Chondrocyte (in vitro differentiated cells): ENCODE measurements at regions not wholly inside any gene's neighbourhood (a gene's known extent, or its start where the extent isn't known, plus 50 kb on each side); places are given as distances from the start of the nearest gene placed in this dataset.
A peak's percentile ranks its signal among the peaks of the same experiment; 100 is the strongest.

Experiments used
- DNase-seq: peaks from one replicate; pipeline ENCODE4 v3.0.0; 2021; ENCODE audit warnings: mixed read lengths, low spot score
- H3K27ac Mint-ChIP-seq: one replicate; pipeline ENCODE4 v1.8.0; 2021; ENCODE audit warnings: mild to moderate bottlenecking, moderate library complexity, mixed read lengths; ENCODE audit not compliant: unreplicated experiment
- H3K27me3 Mint-ChIP-seq: 2 replicates; pipeline ENCODE4 v1.8.0; 2021; ENCODE audit warnings: low read depth, mixed read lengths
- H3K36me3 Mint-ChIP-seq: 2 replicates; pipeline ENCODE4 v1.8.0; 2021; ENCODE audit warnings: low read depth, mixed read lengths
- H3K4me1 Mint-ChIP-seq: 2 replicates; pipeline ENCODE4 v1.8.0; 2021; ENCODE audit warnings: low read depth, mild to moderate bottlenecking, mixed read lengths
- H3K4me3 Mint-ChIP-seq: one replicate; pipeline ENCODE4 v1.8.0; 2021; ENCODE audit warnings: mild to moderate bottlenecking, moderate library complexity, mixed read lengths; ENCODE audit not compliant: unreplicated experiment
- H3K9me3 Mint-ChIP-seq: 2 replicates; pipeline ENCODE4 v1.8.0; 2021; ENCODE audit warnings: low read depth, mixed read lengths
- CTCF ChIP-seq: fragments of 200-600 bp; sonication (generic); IDR thresholded peaks from 2 replicates; pipeline ENCODE4 v1.5.0; 2021; ENCODE audit warnings: antibody characterized with exemption, mild to moderate bottlenecking, moderate library complexity

- H3K27me3 Mint-ChIP-seq: no peaks in the 10 kb centered on the region
- no peak for TF ChIP-seq CTCF
- DNase-seq: no peak
- peaks cover 3% of the 10 kb centered on the region for H3K9me3 Mint-ChIP-seq
- no peaks in the 10 kb centered on the region for H3K36me3 Mint-ChIP-seq
- H3K4me3 Mint-ChIP-seq: no peak overlapping the region
- H3K4me1 Mint-ChIP-seq: peaks cover 12% of the 10 kb centered on the region
- H3K27ac Mint-ChIP-seq: no peak overlapping the region
Observed at GRCh38 chr1:79375352-79375751, 368.8 kb upstream of the ADGRL4 start.

GRCh38 chr1:79374397-79374796, 367.9 kb upstream of the ADGRL4 start:
- Mint-ChIP-seq H3K9me3 (peaks cover 3% of the 10 kb centered on the region), H3K4me1 (peaks cover 12% of the 10 kb centered on the region), H3K36me3 (no peaks in the 10 kb centered on the region), H3K27ac (no peak overlapping the region), H3K27me3 (no peaks in the 10 kb centered on the region), H3K4me3 (no peak overlapping the region)
- DNase-seq: no peak
- TF ChIP-seq CTCF: no peak

GRCh38 chr1:79373481-79374125, 367.1 kb upstream of the ADGRL4 start:
- Mint-ChIP-seq H3K4me3 (no peak overlapping the region), H3K9me3 (peaks cover 3% of the 10 kb centered on the region), H3K27ac (peak overlapping the region; percentile 13), H3K27me3 (no peaks in the 10 kb centered on the region), H3K36me3 (no peaks in the 10 kb centered on the region), H3K4me1 (peaks cover 12% of the 10 kb centered on the region)
- DNase-seq: no peak
- no peak for TF ChIP-seq CTCF

- no peak for DNase-seq
- H3K9me3 Mint-ChIP-seq: peaks cover 3% of the 10 kb centered on the region
- no peaks in the 10 kb centered on the region for H3K36me3 Mint-ChIP-seq
- H3K27me3 Mint-ChIP-seq: no peaks in the 10 kb centered on the region
- H3K4me3 Mint-ChIP-seq: no peak overlapping the region
- peaks cover 12% of the 10 kb centered on the region for H3K4me1 Mint-ChIP-seq
- TF ChIP-seq CTCF: no peak
- no peak overlapping the region for H3K27ac Mint-ChIP-seq
Observed at GRCh38 chr1:79371802-79372201, 365.3 kb upstream of the ADGRL4 start.

GRCh38 chr1:79369091-79369490, 362.6 kb upstream of the ADGRL4 start:
- H3K27me3 Mint-ChIP-seq: no peaks in the 10 kb centered on the region
- no peaks in the 10 kb centered on the region for H3K36me3 Mint-ChIP-seq
- no peak for TF ChIP-seq CTCF
- peaks cover 12% of the 10 kb centered on the region for H3K4me1 Mint-ChIP-seq
- H3K9me3 Mint-ChIP-seq: peaks cover 3% of the 10 kb centered on the region
- no peak overlapping the region for H3K4me3 Mint-ChIP-seq
- H3K27ac Mint-ChIP-seq: no peak overlapping the region
- DNase-seq: no peak
